NT2/D1 (cell line): ENCODE measurements at regions not wholly inside any gene's neighbourhood (a gene's known extent, or its start where the extent isn't known, plus 50 kb on each side); places are given as distances from the start of the nearest gene placed in this dataset.

Experiments used
- DNase-seq: peaks from one replicate; pipeline ENCODE4 v3.0.0-alpha.2; 2011; ENCODE audit warnings: low read depth, low spot score
- H3K27me3 ChIP-seq: 2 replicates; pipeline ENCODE4 v1.6.0; 2011; ENCODE audit warnings: mild to moderate bottlenecking; ENCODE audit not compliant: insufficient read length, insufficient read depth
- H3K36me3 ChIP-seq: 2 replicates; pipeline ENCODE4 v1.6.1; 2011; ENCODE audit warnings: mild to moderate bottlenecking, low read length, mixed read lengths; ENCODE audit not compliant: insufficient read depth, insufficient read length
- H3K4me1 ChIP-seq: 2 replicates; pipeline ENCODE4 v1.5.1; 2011; ENCODE audit not compliant: insufficient read depth, insufficient read length
- H3K4me3 ChIP-seq: 2 replicates; pipeline ENCODE4 v1.5.1; 2011; ENCODE audit warnings: low read depth; ENCODE audit not compliant: insufficient read length
- H3K9ac ChIP-seq: 2 replicates; pipeline ENCODE4 v1.6.0; 2011; ENCODE audit warnings: low read depth; ENCODE audit not compliant: insufficient read length
- H3K9me3 ChIP-seq: 2 replicates; pipeline ENCODE4 v1.5.1; 2011; ENCODE audit warnings: mild to moderate bottlenecking, low read length; ENCODE audit not compliant: insufficient read depth
- SUZ12 ChIP-seq: IDR thresholded peaks from 2 replicates; pipeline ENCODE4 v1.6.1; 2011; ENCODE audit not compliant: insufficient read length, insufficient read depth; ENCODE audit errors: extremely low read depth
- YY1 ChIP-seq: IDR thresholded peaks from 2 replicates; pipeline ENCODE4 v1.6.1; 2011; ENCODE audit not compliant: insufficient read length, insufficient read depth
- ZNF274 ChIP-seq: IDR thresholded peaks from 2 replicates; pipeline ENCODE4 v1.6.1; 2011; ENCODE audit warnings: mild to moderate bottlenecking, low read depth, low read length

DNA sequence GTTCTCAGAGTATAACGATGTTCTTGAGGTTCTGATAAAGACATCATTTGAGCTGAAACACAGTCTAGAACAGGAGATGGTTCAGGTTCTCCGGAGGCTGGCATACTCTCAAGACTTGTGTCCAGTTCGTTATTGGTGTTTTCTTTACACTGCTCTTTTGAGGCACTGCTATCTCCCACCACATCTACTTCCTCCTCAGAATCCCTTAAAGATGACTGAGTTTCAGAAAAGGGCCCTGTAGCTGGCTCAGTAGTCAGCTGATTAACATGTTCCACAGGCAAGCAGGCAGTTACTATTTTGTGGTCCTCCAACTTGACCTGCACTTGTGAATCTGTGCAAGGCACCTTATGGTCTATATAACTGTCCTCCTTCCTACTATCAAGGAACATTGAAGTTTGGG, 50.2 kb downstream of the ZZZ3 start:
- H3K9me3 ChIP-seq: no peaks in the 10 kb centered on the region
- TF ChIP-seq ZNF274 (no peak), YY1 (no peak), SUZ12 (no peak)
- H3K4me1 ChIP-seq: no peaks in the 10 kb centered on the region
- peaks cover 74% of the 10 kb centered on the region for H3K36me3 ChIP-seq
- no peaks in the 10 kb centered on the region for H3K27me3 ChIP-seq
- no peak for DNase-seq
- no peak overlapping the region for H3K9ac ChIP-seq
- H3K4me3 ChIP-seq: no peak overlapping the region

DNA sequence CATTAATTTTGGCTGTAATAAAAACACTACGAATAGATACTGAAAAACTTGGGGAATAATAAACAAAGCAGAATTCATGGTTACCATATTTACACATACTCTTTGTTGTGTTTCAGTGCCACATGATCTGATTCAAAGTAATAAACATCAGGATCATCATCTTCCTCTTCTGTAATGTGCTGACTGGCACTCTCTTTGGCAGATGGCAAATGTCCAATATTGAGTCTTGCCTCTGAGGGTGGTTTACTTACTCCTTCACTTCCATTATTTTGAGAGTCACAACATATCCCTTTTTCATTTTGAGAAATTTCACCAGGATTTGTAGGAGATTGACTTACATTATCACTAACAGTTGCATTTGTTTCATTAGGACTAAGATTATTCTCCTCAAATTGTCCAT, 50.7 kb downstream of the ZZZ3 start:
- Histone ChIP-seq H3K4me1 (no peaks in the 10 kb centered on the region), H3K9me3 (no peaks in the 10 kb centered on the region; the same call in 1 of the 2 replicates), H3K4me3 (no peak overlapping the region), H3K9ac (no peak overlapping the region), H3K36me3 (peaks cover 76% of the 10 kb centered on the region), H3K27me3 (no peaks in the 10 kb centered on the region)
- TF ChIP-seq SUZ12 (no peak), ZNF274 (no peak), YY1 (no peak)
- no peak for DNase-seq

DNA sequence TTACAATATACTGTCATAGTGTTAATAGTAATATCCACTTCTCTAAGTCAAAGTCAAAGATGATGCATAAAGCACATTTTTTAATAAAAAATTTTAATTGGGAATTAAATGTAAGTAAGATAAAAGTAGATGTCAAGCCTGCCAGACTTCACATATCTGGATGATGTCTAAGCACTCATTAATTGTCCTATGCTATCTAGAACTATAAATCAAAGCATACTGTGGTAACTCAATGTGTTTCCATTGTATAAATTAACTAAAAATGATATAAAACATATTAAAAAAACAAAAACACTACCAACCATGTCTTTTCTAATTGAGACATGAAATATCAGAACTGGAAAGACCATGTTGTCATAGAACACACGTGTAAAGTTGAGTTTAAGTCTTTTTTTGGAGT, 51.2 kb downstream of the ZZZ3 start:
- no peaks in the 10 kb centered on the region for H3K4me1 ChIP-seq
- H3K36me3 ChIP-seq: peaks cover 76% of the 10 kb centered on the region
- TF ChIP-seq SUZ12 (no peak), ZNF274 (no peak), YY1 (no peak)
- no peaks in the 10 kb centered on the region; the same call in 1 of the 2 replicates for H3K9me3 ChIP-seq
- DNase-seq: no peak
- H3K9ac ChIP-seq: no peak overlapping the region
- H3K27me3 ChIP-seq: no peaks in the 10 kb centered on the region
- H3K4me3 ChIP-seq: no peak overlapping the region

DNA sequence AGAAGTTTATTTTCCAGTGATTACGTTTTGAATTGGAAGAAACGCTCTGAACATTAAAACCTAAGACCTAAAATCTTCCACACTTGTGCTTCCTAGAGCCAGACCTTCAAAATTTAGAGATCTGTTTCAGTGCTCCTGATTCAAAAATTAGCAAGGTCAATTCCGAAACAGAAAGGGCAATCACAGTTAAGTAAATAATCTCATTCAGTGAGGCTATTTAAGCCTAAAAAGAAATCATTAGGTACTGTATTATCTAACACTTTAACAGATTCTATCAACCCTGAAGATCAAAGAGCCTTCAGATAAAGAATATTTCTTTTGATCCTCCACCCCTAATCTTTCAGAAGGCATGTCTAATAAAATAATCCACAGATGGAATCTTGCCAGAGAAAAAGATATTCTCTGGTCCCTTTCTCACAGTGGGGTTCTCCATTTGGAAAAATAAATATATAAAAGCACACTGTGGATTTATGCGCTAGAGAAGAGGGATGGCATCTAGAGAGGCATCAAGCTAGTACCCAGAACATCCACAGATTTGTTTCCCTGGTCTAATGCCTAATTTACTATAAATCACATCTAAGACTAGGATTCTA, 54.4 kb downstream of the ZZZ3 start:
- Histone ChIP-seq H3K27me3 (no peaks in the 10 kb centered on the region), H3K36me3 (peaks cover 72% of the 10 kb centered on the region), H3K4me1 (no peaks in the 10 kb centered on the region), H3K9me3 (no peaks in the 10 kb centered on the region; the same call in 1 of the 2 replicates), H3K4me3 (no peak overlapping the region), H3K9ac (no peak overlapping the region)
- no peak for TF ChIP-seq YY1
- no peak for TF ChIP-seq SUZ12
- no peak for TF ChIP-seq ZNF274
- no peak for DNase-seq

DNA sequence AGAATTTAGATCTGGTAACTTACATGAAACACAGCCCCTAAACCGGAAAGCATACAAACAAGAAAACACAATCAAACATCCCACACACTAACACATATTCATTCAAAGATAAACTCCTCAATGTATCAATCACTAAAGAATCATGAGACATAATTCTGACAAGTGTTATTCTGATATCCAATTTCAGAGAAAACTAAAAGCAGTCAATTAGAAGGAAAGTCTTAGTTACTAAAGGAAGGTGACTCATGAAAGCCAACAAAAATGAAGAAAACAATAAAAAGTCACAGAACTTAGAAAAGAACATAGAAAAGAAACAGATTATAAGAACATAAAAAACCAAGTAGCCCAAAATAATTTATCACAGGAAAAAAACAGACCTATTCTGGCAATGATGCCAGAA, 57.2 kb downstream of the ZZZ3 start:
- H3K9me3 ChIP-seq: no peaks in the 10 kb centered on the region; the same call in 1 of the 2 replicates
- DNase-seq: no peak
- H3K27me3 ChIP-seq: no peaks in the 10 kb centered on the region
- H3K4me3 ChIP-seq: no peak overlapping the region
- no peak for TF ChIP-seq YY1
- TF ChIP-seq SUZ12: no peak
- no peak for TF ChIP-seq ZNF274
- no peaks in the 10 kb centered on the region for H3K4me1 ChIP-seq
- no peak overlapping the region for H3K9ac ChIP-seq
- H3K36me3 ChIP-seq: peaks cover 57% of the 10 kb centered on the region

DNA sequence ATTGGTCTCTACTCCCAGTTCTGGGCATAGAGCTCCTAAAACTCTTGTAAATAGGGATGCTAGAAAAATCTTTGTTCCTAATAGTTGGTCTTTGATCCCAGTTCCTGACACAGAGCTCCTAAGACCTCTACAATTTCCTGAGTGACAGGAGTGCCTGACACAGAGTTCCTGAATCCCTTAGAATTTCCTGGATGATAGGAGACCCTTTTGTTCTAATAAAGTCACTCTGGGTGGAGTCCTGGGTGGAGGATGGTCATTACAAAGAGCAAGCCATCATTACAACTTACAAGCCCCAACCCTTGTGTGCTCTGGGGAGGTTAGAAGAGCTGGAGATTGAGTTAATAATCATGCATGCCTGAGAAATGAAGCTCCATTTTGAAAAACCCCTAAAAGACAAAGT, 58.4 kb downstream of the ZZZ3 start:
- Histone ChIP-seq H3K4me1 (no peaks in the 10 kb centered on the region), H3K27me3 (no peaks in the 10 kb centered on the region), H3K9ac (no peak overlapping the region), H3K36me3 (peaks cover 45% of the 10 kb centered on the region), H3K9me3 (no peaks in the 10 kb centered on the region; the same call in 1 of the 2 replicates), H3K4me3 (no peak overlapping the region)
- TF ChIP-seq YY1 (no peak), SUZ12 (no peak), ZNF274 (no peak)
- no peak for DNase-seq

DNA sequence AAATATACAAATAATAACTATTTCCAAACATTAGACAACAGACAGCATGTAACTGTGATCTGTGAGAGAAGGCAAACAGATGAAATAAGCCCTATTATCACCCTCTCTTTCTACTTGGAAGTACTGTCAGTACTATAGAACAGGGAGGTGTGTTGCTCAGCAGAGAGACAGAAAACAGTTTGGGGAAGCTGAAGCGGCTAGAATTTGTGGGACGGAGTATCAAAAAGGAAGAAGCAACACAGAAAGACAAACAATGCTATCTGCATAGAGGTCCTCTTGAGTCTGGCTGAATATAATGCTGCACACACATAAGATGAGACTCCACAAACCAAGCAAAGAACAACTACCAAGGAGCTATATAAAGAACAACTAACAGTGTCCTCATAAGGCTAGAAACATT, 59.4 kb downstream of the ZZZ3 start:
- no peak for DNase-seq
- no peaks in the 10 kb centered on the region; the same call in 1 of the 2 replicates for H3K9me3 ChIP-seq
- H3K4me3 ChIP-seq: no peak overlapping the region
- H3K27me3 ChIP-seq: no peaks in the 10 kb centered on the region
- TF ChIP-seq SUZ12 (no peak), YY1 (no peak), ZNF274 (no peak)
- H3K4me1 ChIP-seq: no peaks in the 10 kb centered on the region
- peaks cover 39% of the 10 kb centered on the region for H3K36me3 ChIP-seq
- no peak overlapping the region for H3K9ac ChIP-seq

DNA sequence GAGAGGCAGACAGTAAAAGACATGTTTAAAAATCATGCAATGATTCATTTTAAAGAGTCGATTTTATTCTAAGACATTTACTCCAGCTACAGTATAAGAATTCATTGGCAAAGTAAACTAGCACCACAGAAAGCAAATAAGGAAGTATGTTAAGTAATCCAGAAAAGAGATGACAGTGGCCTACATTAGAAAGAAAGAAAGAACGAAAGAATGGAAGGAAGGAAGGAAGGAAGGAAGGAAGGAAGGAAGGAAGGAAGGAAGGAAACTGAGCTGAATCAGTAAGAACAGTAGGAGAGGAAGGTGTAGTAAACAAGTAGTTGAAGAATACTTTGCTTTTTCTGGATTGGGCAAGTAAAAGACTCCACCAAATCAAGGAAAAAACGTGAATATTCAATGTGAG, 62.2 kb downstream of the ZZZ3 start:
- H3K4me3 ChIP-seq: no peak overlapping the region
- no peaks in the 10 kb centered on the region for H3K27me3 ChIP-seq
- no peak overlapping the region for H3K9ac ChIP-seq
- peaks cover 28% of the 10 kb centered on the region for H3K36me3 ChIP-seq
- TF ChIP-seq SUZ12: no peak
- no peak for TF ChIP-seq YY1
- no peak for TF ChIP-seq ZNF274
- H3K4me1 ChIP-seq: no peaks in the 10 kb centered on the region
- no peaks in the 10 kb centered on the region for H3K9me3 ChIP-seq
- DNase-seq: no peak
